Endometrial microvascular endothelial cells (primary cell): ENCODE measurements at regions not wholly inside any gene's neighbourhood (a gene's known extent, or its start where the extent isn't known, plus 50 kb on each side); places are given as distances from the start of the nearest gene placed in this dataset.
"Not testable (repeated sequence)": the region's sequence is repeated elsewhere in the genome, so short reads cannot be mapped to it uniquely, and the experiment has no call there.

Source experiments
- in situ Hi-C: cut with HindIII; loops from 2 replicates; pipeline ENCODE4 v1.10.0; 2017; ENCODE audit warnings: low sequenced_read_pairs, low pct_unique_long_range_greater_than_20kb; ENCODE audit errors: inconsistent ontology term

DNA sequence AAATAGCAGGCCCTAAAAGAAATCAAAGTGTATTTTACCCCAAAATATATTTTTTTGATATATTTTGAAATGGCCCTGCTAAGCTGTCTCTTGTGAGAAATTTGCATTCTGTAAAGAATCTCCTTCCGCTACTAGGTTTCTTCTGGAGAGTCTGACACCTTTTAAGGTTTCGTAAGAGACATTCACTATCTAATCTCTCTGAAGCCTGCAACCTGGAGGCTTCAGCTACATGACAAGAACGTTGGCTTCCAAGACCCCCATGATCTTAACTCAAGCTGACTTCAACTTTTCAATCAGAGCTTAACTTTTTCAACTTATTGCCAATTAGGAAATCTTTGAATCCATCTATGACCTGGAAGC is 1894.9 kb upstream of the LRRTM1 start:
- in situ Hi-C loops: no loop called here

DNA sequence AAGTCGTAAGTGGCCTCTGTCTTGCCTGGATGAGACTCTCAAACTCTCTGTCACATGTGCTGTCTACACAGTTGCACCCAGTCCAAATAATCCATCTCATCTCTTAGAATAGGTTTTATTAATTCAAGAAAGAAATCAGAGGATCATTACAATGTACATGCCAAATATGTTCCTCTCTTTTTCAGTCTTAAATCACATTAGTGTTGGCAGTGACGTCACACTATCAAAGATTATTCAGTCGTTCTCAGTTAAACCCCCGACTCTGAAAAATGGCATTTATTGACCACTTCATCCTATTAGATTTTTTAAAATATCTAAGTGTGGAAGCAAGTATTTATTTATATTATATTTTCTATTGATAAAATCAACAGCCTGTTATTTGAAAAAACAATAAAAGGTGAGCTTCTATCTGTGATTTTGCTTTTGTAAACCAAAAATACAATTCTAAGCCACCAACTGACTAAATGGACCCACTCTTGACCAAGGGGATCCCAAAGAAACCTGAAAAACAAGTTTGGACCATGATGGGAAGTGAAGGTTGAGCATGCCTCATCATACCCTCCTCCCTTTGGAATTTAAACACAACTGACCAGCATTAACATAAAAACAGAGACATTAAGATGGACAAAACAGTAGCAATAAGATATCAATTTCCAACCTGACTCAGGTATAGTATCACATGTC is 1894.4 kb upstream of the LRRTM1 start:
- in situ Hi-C loops: no loop called here

DNA sequence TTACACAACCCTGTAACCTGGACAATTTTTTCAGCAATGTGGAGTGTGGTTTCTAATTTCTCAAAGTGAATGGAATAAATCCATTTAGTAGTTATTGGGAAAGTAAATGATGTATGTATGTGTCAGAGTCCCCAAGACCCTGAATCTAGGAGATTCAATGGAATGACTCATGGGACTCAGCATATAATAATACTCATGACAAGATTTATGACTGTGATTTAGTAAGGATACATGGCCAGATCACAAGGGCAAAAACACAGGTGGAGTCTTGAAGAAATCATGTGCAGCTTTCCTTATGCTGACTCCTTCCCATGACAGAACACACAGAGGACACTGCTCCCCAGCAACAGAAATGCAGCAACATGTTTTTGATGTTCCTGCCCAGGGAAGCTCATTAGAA is 1877.7 kb upstream of the LRRTM1 start:
- in situ Hi-C loops: no loop called here

DNA sequence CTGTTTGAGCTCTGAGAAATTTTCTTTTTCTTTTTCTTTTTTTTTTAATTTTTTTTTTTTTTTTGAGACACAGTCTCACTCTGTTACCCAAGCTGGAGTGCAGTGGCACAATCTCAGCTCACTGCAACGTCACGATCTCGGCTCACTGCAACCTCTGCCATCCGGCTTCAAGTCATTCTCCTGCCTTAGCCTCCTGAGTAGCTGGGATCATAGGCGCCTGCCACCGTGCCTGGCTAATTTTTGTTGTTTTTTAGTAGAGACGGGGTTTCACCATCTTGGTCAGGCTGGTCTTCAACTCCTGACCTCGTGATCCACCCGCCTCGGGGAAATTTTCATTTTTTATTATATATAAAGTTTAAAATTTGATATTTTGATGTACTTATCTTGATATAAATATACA is 1870.7 kb upstream of the LRRTM1 start:
- in situ Hi-C loops: not testable (repeated sequence)

DNA sequence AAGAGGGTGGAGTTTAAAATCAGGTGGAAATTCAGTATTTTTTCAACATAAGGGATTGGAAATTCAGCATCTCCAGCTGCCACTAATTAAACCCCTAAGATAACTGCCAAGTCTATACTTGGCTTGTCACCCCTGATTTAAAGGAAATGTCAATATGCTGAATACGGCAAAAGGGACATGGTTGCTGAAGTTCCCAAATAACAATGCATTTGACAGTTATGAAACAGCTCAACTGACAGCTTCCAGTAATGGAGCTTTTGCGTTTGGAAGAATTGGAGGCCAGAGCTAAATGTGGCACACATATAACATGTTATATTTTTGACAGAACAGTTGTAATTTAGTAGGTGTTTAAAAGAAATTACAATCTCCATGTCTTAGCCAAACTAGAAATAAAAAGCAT is 1867.9 kb upstream of the LRRTM1 start:
- in situ Hi-C loops: no loop called here

DNA sequence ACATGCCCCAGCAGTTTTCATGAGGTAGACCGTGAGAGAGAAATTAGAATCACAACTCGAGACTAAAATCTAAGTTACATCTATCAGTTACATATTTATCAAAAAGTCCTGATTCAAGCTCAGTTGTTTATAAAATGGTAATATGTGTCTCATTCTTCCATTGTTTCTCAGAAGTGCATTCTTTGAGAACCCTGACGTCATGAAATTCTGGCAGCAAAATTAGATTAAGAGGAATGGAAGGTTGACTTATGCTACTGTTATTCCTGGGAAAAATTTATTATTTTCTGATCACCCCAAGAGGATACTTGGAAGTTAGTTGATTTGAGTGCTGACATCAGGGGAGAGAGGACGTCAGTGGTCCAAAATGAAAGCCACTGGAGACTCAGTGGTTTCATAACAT is 1864.8 kb upstream of the LRRTM1 start:
- in situ Hi-C loops: no loop called here

DNA sequence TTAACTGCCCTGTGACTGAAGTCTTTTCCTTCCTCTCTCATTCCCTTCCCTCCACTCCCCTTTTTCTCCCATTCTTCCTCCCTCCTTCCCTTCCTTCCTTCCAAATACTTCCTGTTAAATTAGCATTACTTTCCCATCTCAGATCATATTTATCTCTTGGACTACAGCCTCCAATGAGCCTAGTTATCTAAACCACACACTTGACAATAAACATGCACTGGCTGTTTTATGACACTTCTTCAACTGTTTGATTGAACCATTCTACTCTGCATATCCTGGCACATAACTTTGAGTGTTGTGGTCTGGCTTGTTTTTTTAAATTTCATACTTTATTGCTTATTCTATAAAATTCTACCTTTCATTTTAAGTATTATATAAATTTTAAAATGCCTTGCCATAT is 1860.8 kb upstream of the LRRTM1 start:
- in situ Hi-C loops: no loop called here

DNA sequence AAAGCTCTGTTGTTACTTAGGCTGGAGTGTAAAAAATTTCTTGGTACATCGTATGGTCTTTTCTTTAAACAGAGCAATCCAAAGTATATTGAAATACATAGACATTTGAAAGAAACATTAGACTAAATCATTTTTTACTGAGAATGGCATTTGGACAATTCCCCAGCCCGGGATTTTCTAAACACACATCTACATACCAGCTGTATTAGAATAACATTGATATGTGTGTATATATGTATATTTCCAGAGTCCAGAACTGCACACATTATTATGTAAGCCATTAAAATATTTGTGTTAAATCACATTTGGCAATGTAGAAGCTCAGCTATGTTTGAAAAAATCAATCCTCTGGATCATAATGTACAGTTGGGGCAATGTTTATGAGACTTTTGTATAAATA is 1853.6 kb upstream of the LRRTM1 start:
- in situ Hi-C loops: no loop called here

DNA sequence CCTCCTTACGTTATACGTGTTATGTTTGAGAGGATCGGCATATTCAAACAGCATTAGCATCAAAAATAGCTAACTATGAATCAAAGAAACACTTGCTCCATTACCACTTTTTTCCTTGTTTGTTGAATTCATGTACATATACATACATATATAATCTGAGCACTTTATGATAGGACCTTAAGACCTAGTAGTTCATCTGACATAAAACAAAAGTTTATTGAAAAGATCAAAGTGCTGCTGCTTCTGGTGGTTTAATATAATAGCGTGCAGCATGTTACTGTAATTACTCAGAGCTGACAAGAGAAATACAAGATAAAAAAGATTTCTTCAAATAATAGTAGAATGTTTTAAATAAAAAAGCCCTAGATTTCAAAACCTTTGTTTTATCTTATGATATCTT is 1850.9 kb upstream of the LRRTM1 start:
- in situ Hi-C loops: no loop called here

DNA sequence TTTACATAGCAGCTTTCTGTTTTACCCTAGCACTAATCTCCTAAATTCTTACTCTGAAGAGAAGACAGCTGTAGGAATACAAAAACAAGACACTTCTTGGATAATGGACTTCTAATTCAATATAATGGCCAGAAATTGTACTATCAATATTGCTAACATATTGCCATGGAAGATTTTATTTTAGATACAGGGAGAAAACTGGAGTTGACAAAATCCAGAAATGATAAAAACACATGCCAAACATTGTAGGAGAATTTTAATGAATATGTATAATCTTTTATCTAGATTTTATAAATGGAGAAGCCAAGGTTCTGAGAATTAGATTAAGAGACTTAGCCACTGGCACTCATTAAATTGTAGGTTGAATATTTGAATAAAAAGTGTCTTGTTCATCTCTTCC is 1838.8 kb upstream of the LRRTM1 start:
- in situ Hi-C loops: no loop called here

DNA sequence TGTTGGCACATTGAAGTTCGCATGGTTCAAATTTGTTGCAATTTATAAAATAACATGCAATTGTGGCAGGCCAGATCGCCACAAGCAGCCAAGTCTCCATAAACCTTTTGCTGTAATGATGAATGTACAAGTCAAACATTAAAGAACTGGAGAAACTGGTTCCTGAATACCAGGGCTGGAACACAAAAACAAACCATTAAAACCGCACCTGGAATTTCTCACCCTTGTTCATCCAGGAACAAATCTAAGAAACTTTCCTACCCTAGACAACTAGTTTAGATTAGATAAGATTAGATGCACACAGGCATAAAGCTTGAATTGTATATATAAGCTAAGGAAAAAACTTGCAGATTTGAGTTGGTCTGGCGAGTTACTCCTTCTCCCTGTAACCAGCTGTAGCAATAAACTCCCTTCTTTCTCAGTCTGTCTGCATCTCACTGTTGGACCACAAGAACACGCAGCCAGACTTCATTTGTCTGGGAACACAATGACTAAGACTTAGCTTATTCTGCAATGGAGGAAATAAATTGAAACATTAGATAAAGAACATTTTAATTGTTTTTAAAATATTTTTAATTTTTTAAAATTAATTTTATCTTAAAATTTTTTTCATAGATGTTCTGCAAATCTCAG is 1835.5 kb upstream of the LRRTM1 start:
- in situ Hi-C loops: no loop called here

DNA sequence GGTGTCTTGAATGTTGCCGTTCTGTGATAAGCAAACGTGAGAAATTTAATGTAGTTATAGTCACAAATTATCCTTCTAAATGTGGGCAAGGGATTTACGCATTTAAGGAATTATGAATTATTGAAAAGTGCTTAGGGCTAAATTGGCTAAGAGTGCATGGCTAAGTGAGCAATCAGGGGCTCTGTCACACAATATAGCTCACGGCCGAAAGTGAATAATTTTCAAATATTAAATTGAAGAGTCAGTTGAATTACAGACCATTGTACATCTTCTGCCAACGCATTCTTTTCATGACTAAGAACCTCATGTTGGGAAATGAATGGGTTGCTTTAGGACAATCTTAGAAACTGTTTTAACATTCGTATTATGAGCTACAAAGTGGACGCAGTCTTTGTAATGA is 1832.9 kb upstream of the LRRTM1 start:
- in situ Hi-C loops: no loop called here

DNA sequence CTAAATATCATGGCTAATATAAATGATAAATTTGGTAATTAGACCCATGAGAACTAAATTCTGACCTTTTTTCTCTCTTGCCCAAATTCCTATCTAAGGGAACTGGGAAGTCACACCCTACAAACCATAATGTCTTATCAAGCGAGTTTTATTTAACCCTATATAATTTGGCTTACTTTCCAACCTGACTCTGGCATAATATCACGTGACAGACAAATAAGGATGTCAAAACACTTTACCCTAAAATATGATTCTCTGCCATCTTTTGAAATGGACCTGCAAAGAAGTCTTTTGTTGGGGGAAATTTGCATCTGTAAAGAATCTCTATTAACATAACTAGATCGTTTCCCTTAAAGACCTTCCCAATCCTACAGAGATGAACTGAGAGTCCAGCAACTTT is 1823.5 kb upstream of the LRRTM1 start:
- in situ Hi-C loops: no loop called here

DNA sequence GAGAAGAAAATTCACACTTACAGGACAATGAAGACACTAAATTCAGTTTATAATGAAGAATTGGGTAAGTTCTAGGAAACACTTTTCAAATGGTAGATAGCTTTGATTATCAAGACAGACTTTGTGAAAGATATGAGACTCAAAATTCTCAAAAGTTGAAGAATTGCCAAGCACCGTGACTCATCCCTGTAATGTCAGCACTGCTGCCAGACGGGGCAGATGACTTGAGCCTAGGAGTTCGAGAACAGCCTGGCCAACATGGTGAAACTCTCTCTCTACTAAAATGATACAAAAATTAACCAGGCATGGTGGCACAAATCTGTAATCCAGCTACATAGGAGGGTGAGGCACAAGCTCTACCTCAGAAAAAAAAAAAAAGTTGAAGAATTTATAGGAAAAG is 1820.1 kb upstream of the LRRTM1 start:
- in situ Hi-C loops: no loop called here

DNA sequence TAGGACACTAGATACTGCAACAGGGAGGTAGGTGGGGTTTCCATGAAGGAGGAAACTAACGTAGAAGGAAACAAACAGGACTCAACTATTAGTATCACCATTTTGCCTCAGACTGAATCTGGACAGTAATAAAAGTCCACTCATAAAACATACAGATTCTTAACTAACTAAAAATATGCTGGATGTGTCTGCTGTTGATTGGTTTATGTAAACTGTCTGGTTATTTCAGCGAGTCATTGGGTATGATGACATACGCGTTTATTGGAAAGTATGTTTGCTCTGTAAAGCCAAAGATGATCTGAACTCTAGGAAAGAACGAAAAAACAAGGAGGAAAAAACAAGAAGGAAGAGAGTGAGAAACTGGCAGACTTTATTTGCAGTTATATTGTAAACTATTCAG is 1816.1 kb upstream of the LRRTM1 start:
- in situ Hi-C loops: no loop called here

DNA sequence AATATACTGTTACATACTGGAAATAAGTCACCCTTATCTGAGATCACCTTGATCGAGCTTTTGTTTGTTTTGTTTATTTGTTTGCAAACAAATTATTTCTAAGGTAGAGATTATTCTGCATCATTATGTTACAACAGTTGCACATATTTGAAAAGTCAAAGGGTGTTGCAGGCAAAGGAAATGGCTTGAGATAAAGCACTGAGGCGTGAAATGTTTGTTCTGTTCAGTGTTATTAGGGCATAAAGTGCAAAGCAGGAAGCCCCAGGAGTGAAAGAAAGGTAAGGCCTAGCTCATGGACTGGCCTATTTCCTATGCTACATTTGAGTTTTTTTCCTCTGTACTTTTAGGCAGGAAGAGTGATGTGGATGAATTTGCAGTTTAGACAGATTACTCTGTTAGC is 1815.6 kb upstream of the LRRTM1 start:
- in situ Hi-C loops: no loop called here

DNA sequence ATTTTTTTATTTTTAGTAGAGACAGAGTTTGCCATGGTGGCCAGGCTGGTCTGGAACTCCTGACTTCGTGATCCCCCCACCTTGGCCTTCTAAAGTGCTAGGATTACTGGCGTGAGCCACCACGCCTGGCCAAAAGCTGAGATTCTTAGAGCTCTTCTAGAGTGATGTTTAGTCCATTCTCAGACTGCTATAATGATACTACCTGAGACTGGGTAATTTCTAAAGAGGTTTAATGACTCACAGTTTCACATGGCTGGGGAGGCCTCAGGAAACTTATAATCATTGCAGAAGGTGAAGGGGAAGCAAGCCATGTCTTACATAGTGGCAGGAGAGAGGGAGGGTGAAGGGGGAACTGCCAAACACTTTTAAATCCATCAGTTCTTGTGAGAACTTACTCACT is 1804.9 kb upstream of the LRRTM1 start:
- in situ Hi-C loops: no loop called here

DNA sequence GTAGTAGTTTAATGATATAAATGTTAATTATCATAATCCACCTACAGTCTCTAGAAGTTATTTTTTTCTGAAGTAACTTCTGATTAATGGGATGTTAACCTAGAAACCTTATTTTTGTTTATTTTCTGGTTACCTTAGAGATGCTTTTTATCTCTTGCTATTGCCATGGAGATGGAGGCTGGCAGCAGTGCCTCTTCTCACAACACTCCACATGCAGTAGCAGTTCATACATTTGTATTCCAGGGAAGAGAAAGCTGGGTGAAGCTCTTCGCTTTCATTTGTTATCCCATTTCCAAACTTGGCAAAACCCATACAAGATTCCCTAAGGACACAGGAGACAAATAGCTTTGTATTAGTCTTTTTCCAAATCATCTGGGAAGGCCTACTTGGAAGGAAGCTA is 1794.1 kb upstream of the LRRTM1 start:
- in situ Hi-C loops: no loop called here

DNA sequence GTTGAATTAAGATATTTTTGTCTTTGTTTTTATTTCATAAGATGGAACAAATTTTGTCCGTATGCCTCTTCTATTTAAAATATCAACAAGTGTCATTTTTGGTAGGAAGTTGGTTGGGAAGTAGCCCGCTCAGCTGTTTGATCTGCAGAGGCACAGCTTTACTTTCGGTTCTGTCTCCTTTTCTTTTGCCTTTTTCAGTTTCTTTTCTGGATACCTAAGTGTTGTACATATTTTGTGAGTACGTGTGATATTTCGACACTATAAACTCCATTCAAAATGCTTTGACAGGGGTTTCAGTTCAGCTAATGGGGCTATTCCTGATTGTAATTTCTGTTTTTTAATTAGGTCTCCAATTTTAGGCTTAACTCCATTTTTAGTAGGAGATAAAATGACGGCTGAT is 1785.0 kb upstream of the LRRTM1 start:
- in situ Hi-C loops: no loop called here

DNA sequence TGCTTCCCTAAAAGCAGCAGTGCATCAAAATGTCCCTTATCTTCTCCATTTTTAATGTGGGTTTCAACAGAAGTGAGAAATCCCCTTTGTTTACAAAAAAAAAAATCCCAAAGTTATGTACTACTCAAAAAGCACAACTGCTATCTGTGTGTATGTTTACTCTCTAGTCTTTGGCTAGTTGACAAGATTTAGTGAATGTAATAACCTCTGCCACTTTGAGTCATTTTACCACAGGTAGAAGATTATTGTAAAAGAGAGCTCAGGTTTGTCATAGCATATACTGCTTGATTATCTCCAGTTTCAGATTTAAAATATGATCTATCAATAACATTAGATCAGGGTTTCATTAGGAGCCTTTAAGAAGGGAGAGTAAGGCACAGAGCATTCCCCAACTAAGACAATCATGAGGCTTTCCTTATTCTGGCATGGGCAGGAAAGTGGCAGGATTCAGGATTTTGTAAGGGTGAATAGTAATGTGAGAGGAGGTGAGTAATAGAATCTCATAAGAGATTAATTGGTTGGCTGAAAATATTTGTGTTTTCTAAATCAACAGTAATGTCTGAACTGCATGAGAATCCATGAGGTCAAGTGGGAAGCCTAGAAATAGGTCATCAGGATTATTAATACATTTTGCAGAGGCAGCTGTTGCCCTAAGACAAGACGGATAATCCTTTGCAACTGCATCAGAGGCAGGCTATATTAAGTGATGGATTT is 1780.3 kb upstream of the LRRTM1 start:
- in situ Hi-C loops: no loop called here

DNA sequence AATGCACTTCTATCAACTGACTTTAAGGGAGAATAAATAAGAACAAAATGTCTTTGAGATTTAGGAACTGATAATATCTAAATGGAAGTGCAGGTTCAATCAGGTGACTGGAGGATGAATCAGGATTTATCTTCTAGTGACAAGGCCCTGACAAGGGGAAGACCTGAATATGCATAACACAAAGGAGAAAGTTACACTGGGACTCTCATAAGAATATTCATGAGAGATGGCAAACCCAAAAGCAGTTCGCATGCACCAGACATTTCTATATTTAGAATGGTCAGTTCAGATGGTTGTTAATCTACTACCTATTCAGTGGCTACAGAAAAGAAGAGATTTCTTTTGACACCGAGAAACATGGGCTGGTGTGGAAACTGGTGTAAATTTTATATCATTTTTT is 1771.3 kb upstream of the LRRTM1 start:
- in situ Hi-C loops: no loop called here
